ENCODE measurements at regions not wholly inside any gene's neighbourhood (a gene's known extent, or its start where the extent isn't known, plus 50 kb on each side); places are given as distances from the start of the nearest gene placed in this dataset.

DNA sequence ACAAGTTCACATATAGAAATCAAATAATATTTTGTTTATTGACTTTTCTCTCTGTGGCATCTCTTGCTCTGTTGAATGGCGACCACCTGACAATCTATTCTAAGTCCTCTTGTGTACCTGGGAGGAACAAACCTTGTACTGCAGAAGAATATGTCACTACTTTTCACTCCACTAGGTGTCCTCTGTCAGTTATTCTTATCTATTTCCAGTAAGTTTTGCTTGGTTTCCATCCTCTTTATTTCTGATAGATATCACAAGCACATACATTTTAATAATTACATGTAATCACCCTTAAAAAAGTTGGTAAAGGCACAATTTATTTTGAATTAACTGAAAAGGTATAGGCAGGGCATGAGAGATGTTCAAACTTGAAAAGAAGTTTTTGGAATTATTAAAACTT lies 238.4 kb downstream of the SNCA start:
- no peak for DNase-seq

- DNase-seq: no peak
These were observed 241.7 kb downstream of the SNCA start for GRCh38 chr4:89595125-89595789.

DNA sequence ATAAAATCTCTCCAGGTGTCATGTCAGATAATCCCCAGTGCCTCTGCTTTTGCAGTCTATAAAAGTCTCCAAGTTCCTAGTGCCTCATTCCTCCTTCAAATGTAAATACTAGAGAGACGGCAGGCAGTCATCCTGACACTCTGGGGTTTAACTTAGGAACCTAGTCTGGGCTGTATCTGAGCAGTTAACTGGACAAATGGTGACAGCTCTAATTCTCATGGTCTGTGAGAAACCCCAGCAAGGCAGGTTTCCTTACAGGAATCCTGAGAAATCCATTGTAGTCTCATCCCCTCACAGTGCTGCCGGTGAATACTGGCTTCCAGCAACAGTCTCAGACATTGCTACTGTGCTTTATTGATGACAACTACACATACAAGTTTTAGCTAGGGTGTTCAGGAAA lies 246.8 kb downstream of the SNCA start:
- no peak for DNase-seq

DNA sequence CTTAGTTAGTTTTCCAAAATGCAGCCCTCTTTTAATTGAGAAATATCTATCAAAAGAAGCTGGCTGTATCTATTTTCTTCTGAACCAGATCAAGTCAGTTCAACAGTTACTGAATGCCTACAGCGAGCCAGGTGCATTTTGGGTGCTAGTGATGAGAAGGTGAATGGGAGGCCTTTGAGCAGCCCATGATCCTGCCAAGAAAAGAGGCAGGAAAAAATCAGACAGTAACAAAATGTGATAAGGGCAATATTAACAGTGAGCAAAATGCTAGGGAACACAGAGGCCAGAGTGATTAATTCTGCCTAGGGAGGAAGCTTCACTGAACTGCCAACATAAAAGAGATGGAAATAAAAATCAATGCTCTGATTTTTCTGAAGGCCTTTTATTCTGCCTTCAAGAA lies 248.5 kb downstream of the SNCA start:
- no peak for DNase-seq

DNA sequence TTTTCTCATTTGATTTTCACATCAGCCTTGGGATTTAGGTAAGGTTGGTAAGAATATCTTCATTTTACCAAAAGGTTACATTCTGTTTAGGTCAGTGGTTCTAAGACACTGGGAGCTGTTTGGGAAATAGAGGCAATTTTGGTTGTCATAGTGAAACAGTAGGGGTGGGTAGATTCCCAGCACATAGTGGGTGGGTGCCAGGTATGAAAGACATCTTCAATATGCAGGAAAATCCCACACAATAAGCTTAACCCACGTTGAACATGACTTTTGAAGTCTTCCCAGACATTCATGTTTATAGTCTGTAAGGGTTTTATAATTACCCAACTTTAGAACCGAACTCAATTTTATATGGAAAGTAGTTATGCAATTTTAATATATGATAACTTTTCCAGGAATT lies 249.6 kb downstream of the SNCA start:
- DNase-seq: no peak

DNA sequence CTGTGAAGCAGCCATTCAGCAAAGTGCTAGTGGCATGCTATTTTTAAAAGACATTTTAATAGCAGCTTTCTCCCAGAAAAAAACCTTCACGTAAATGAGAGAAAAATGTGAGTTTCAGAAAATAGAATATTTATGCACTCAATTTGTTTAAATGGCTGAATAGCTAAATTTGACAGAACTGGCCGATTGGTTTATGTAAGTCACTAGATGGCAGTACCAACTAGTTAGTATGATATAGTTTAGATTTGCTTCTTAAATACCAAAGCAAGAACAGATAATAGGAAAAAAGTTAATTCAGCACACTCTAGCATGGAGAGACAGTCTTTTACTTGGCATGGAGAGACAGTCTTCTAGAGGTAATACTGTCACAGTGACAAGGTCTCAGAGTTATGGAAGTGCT lies 250.1 kb downstream of the SNCA start:
- DNase-seq: peak; percentile 7

- DNase-seq: no peak
These were observed 250.6 kb downstream of the SNCA start for GRCh38 chr4:89586318-89586717.

DNA sequence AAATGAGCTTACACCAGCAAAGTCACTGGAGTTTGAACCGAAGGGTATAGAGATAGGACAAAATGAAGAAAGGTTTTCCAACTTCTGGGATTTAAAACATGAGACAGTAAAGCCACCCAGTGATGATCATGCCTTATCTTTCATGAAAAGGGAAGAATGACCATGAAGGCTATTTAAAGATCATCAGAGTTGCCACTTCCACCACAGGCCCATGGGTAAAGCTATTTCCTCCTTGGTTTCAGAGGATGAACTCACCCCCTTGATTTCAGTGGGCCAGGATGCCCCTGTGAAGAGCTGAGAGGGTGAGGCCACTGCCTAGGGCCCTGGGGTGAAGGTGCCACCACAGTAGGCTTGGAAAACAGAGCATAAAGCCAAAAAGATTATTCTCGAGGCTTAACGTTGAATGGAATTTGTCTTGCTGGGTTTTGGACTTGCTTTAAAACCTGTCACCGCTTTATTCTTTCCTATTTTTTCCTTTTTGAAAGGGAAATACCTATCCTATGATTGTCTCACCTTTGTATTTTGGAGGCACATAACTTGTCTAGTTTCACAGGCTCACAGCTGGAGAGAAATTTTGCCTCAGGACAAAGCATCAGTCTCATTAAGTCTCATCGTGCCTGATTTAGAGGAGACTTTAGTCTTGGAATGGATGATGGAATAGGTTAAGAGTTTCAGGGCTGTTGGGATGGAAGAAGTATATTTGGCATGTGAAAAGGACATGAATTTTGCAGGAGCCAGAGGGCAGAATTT lies 254.0 kb downstream of the SNCA start:
- no peak for DNase-seq

DNA sequence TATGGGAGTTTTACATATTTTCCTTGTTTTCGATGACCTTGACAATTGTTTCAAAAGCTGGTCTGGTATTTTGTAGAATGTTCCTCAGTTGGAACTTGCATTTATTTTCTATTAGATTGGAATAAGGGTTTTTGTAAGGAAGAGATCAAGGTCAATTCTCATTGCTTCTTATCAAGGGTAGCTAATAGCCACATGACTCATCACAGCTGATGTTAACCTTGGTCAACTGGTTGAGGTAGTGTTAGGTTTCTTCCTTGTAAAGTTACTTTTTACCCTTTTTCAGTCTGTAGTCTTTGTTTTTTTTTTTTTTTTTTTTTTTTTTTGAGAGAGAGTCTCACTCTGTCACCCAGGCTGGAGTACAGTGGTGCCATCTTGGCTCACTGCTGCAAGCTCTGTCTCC lies 257.2 kb downstream of the SNCA start:
- no peak for DNase-seq

DNA sequence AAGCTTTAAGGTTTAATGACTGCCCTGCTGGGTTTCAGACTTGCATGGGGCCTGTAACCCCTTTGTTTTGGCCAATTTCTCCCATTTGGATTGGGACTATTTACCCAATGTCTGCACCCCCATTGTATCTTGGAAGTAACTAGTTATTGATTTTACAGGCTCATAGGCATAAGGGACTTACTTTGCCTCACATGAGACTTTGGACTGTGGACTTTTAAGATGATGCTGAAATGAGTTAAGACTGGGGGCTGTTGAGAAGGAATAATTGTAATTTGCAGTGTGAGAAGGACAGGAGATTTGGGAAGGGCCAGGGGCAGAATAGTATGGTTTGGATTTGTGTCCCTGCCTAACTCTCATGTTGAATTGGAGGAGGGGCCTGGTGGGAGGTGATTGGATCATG lies 260.7 kb downstream of the SNCA start:
- no peak for DNase-seq

DNA sequence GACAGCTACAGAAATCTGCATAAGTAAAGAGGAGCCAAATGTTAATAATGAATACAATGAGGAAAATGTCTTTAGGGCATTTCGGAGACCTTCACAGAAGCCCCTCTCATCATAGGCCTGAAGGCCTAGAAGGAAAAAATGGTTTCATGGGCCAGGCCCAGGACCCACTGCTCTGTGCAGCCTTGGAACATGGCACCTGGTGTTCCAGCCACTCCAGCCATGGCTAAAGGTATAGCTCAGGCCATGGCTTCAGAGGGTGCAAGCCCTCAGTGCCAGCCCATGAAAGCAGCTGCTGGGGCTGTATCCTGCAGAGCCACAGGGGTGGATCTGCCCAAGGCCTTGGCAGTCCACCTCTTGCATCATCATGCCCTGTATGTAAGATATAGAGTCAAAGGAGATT lies 261.1 kb downstream of the SNCA start:
- no peak for DNase-seq

DNA sequence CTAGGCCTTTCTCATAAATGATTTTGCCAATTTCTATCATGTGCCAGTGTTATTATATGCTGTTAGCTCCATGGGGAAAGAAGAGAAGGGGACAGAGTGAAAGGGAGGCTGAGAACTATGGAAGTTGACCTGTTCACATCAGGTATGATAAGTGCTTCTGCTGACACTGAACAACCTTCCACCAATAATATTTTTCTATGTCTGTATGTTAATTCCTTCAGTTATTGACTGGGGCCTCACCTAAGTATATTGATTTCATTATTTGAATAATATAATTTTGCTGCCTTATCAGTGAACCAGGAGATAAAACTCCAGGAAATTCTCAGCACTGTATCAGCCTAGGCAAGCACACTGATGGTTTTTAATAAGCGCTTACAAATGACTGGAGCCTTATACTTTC lies 262.8 kb downstream of the SNCA start:
- no peak for DNase-seq

DNA sequence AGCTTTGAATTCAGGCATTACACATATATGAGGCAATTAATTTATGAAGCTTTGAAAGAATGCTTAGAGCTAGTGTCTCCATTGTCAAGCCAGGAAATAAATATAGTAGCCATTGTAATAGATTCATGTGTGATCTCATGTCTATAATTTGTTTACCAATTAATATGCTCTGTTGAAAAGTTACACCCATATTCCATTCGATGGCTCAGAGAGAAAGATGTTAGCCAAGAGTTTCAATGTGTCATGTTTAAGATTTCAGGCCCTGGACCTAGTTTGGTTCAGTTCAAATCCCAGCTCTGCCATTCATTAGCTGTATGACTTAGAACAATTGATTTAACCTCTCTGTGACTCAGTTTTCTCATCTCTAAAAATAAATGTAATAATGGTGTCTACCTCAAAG lies 263.3 kb downstream of the SNCA start:
- no peak for DNase-seq

DNA sequence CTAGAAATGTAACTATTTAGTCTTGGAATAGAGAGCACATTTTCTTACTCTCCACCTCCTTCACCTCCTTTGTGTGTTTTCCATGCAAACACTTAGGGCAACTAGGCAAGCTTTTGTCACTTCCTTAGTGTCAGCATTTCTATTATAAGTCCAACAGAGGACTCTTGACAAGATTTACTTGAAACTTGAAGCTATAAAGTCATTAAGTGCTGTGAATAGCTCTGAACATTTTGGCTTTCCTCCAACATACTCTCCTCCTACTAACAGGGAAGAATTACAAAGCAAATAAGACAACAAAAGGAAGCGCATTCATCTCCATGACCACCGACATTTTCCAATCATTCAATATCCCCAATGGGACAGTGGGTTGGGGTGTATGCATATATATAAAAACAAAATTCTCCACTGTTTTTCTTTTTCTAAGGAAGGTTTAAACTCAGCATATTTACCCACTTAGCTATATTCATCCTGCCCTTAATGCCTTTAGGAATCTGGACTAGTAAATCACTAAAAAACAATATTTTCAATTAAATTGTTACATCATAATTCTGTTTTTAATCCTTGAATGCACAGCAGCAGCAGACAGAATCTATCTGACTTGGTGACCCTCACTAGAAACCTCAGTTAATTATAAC lies 264.6 kb downstream of the SNCA start:
- no peak for DNase-seq

GRCh38 chr4:89570931-89571330 lies 263.3 kb upstream of the GPRIN3 start:
- no peak for DNase-seq

DNA sequence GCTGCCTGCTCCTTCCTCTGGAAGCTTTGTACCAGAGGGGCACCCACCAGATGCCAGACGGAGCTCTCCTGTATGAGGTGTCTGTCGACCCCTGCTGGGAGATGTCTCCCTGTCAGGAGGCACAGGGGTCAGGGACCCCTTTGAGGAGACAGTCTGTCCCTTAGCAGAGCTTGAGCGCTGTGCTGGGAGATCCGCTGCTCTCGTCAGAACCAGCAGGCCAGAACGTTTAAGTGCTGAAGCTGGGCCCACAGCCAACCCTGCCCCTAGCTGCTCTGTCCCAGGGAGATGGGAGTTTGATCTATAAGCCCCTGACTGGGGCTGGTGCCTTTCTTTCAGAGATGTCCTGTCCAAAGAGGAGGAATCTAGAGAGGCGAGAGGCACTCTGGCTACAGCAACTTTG lies 260.3 kb upstream of the GPRIN3 start:
- DNase-seq: no peak

DNA sequence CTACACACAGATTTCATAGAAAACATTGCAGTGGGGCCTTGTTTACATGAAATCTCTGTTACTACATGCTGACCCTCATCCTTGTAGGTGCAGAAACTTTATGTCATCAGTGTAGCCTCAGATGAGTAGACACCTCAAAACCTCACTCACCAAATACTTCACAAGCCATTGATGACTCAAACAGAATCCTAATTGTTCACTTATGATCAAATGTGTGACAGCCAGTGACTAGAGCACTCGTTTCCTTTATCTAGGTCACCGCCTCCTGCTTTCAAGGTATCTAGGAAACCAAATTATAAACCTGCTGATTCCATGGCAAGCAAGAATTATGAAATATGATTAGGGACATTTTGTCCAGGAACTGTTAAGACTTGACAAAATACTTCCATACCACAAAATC lies 255.8 kb upstream of the GPRIN3 start:
- DNase-seq: no peak

GRCh38 chr4:89562746-89563145 lies 255.1 kb upstream of the GPRIN3 start:
- DNase-seq: no peak

GRCh38 chr4:89561048-89561447 lies 253.4 kb upstream of the GPRIN3 start:
- no peak for DNase-seq

DNA sequence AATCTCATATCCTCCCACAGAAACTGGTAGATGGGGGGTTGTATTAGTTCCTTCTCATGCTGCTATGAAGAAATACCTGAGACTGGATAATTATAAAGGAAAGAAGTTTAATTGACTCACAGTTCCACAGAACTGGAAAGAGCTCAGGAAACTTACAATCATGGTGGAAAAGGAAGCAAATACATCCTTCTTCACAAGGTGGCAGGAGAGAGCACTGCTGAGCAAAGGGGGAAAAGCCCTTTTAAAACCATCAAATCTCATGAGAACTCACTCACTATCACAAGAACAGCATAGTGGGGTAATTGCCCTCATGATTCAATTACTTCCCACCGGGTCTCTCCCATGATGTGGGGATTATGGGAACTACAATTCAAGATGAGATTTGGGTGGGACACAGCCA lies 250.5 kb upstream of the GPRIN3 start:
- no peak for DNase-seq

- DNase-seq: no peak
These were observed 249.2 kb upstream of the GPRIN3 start for GRCh38 chr4:89556601-89557305.

DNA sequence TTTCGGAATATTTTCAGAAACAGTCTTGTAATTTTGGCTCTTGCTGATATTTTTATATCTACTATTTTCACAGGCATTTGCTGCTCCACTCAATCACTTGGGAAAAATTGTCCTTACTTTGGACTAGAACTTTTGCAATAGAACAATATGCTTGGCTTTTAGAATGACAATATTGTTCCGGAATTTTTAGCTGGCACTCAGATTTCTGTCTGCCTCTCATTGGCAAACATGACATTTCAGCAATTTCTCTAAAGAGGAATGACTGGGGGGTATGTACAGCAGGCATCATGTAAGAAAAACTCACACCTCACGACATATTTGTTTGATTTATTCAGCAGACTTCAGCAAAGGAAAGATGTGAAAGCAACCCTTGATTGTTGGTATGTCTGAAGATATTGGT lies 243.6 kb upstream of the GPRIN3 start:
- DNase-seq: no peak

GRCh38 chr4:89549907-89550306 lies 242.3 kb upstream of the GPRIN3 start:
- no peak for DNase-seq

GRCh38 chr4:89545315-89545714 lies 237.7 kb upstream of the GPRIN3 start:
- no peak for DNase-seq

Data from midbrain (tissue), 1 donor.